HL-60/S4 treated with phorbol 12-myristate 13-acetate at 8.2 ng/mL for 4 days and 3 days (cell line): ENCODE measurements at regions not wholly inside any gene's neighbourhood (a gene's known extent, or its start where the extent isn't known, plus 50 kb on each side); places are given as distances from the start of the nearest gene placed in this dataset.

Experiments
- in situ Hi-C: fragments of 300-500 bp; cut with MboI; formaldehyde crosslinking; loops from 2 replicates; pipeline ENCODE4 v1.15.0; 2022; ENCODE audit warnings: low sequenced_read_pairs

- in situ Hi-C loops: no loop called here
Measured at GRCh38 chr2:88283886-88284592, 113.9 kb downstream of the THNSL2 start.

- in situ Hi-C loops: no loop called here
Measured at GRCh38 chr2:88281302-88282217, 111.4 kb downstream of the THNSL2 start.

DNA sequence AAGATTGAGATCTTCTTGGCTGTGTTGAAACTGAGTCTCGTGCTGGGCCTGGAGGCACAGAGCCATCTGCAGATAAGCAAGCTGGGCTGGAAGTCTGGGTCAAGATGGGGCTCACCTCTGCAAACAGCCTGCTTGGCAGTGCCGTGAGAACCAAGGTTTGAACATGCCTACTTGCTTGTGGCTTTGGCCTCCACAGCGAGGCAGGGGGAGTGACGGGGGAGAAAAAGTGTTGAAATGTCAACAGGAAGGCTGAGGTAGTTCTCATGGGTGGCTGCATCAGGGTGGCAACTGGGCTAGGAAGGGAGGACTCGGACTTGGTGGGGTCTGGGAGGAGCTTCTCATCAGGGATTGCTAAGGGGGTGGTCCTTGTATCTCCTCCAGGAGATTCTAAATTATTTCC is 99.7 kb downstream of the THNSL2 start:
- in situ Hi-C loops: no loop called here

DNA sequence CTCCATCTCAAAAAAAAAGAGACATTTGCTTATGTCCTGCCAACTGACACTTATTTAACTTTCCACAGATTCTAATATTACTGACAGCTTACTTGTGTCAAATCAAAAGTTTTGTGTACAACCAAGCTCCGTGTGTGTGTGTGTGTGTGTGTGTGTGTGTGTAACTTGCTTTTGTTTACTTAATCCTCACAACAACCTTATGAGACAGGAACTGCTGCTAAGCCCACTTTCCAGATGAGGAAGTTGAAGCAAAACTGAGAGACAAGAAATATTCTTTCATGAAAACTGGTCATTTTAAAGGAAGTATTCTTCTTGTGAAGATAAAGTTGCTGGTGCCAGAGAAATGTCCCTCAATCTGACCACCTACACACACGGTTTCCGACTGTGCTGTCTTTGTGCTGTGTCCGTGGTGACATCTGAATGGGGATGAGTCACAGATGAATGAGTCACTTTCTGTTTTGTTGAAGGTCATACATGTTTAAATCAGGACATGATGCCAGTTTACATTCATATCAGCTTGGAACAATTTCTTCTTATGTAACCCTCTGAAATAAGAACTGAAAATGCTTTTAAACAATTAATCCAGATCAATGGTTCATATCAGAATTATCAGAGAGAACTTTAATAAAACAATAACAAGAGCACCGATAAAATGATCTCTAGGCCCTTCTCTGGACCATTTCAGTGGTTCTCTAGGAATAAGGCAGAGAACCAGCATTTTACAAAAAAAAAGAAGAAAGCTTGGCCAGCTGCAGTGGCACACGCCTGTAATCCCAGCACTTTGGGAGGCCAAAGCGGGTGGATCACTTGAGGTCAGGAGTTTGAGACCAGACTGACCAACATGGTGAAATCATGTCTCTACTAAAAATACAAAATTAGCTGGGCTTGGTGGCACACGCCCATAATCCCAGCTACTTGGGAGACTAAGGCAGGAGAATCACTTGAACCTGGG is 95.5 kb downstream of the THNSL2 start:
- in situ Hi-C loops: no loop called here

DNA sequence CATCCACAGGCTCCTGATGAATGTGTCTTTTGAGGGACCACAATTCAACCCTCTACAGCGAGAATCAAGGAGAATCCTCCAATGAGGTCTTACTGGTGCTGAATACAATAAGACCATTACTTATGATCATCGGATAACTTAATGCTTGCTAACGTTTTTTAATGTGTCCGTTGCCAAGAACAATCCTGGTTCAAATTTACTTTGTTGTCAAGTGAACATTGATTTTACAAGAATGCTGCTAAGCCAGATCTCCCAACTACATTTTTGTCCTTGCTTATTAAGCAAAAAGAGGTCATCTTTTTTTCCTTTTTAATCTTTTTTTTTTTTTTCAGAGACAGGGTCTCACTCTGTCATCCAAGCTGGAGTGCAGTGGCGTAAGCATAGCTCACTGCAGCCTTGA is 93.7 kb downstream of the THNSL2 start:
- in situ Hi-C loops: no loop called here

DNA sequence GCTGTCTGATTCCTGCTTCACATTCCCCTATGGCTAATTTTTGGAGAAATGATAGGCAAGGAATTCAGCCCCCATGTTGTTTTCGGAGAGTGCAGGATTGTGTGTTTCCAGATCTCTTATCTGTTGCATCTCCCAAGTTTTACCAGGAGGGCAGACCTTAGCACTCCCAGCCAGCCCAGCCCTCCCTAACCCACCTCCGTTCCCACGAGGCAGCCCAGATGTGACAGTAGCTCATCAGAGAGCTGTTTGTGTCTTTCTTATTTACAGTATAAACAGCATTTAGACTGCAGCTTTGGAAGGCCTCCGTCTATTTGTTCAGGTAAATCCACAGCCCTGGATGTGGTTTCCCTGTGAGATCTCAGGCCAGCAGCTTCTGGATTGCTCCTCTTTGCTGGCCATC is 91.6 kb downstream of the THNSL2 start:
- in situ Hi-C loops: no loop called here

DNA sequence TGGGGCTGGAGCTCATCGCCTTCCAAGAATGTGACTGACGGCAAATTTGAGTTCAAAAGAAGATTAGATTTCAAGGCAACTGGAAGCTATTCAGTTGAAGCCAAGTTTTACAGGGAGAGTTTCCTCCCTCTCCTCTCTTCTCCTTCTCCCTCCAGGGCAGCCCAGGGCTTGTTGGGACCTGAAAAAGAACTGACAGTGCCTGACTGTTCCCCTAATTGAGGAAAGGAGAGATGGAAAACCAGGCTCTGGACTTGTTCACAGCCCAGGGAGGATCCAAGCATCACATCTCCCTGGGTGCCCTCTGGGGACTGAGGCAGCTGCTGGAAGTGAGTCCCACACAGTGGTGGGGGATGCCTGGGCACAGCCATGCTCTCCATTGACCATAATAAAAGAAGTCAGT is 88.1 kb downstream of the THNSL2 start:
- in situ Hi-C loops: no loop called here

GRCh38 chr2:88254437-88255091 is 84.4 kb downstream of the THNSL2 start:
- in situ Hi-C loops: no loop called here

- in situ Hi-C loops: no loop called here
Measured at GRCh38 chr2:88253997-88254396, 83.9 kb downstream of the THNSL2 start.

DNA sequence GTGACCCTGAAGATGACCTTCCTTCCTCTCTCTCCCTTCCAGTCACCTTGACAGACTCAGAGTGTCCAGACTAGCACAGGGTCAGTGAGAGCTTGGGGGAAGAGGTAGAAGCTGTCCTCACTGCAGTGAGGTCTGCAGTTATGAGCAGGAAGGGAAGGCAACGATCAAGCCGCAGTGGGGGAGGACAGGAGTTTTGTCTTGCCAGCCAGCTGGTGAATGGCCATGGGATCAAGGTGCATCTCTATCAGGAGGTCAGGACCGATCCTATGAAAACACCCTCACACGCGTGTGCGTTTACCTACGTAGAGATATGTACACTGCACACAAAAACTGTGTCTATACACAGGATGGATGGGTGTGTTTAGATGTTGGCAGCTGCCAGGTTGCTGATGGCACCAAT is 83.2 kb downstream of the THNSL2 start:
- in situ Hi-C loops: no loop called here

GRCh38 chr2:88252646-88253045 is 82.5 kb downstream of the THNSL2 start:
- in situ Hi-C loops: no loop called here

GRCh38 chr2:88252111-88252510 is 82.0 kb downstream of the THNSL2 start:
- in situ Hi-C loops: no loop called here

DNA sequence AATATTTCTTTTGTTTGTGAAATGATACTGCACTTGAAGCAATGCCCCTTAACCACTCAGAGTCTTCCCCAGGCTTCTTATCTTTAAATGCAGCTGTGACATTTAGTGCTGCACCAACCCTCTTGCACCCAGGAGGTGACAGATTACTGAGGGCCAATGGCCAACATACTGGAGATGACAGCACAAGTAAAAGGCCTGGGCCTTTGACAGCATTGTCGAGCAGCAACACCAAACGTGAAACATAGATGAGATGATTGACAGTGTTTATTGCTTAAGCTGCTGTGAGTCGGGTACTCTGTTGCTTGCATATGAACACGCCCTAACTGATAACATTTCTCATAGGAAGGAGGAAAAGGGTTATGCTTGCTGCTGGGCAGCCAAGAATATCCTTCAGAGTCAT is 80.3 kb downstream of the THNSL2 start:
- in situ Hi-C loops: no loop called here

GRCh38 chr2:88248280-88248828 is 78.2 kb downstream of the THNSL2 start:
- in situ Hi-C loops: no loop called here

- in situ Hi-C loops: no loop called here
Measured at GRCh38 chr2:88247531-88247930, 77.4 kb downstream of the THNSL2 start.

- in situ Hi-C loops: no loop called here
Measured at GRCh38 chr2:88245109-88245508, 75.0 kb downstream of the THNSL2 start.

GRCh38 chr2:88239781-88240180 is 69.6 kb downstream of the THNSL2 start:
- in situ Hi-C loops: no loop called here

DNA sequence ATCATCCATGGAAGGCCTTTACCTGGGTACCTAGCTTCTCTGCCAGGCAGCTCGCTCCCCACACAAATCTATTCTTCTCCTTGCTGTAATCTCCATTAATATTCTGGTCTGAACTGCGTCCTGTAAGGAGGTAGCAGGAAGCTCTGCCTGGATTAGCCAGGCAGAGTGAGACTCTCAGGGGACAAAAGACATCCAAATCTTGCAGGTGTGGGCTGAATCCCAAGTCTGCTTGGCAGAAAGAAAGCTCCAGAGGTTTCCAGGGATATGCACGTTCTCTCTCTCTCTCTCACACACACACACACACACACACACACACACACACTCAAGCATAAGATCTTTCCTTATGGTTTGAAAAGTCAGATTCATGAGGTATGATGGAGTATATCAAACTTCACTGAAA is 66.5 kb downstream of the THNSL2 start:
- in situ Hi-C loops: no loop called here
